ENCODE measurements at regions not wholly inside any gene's neighbourhood (a gene's known extent, or its start where the extent isn't known, plus 50 kb on each side); places are given as distances from the start of the nearest gene placed in this dataset.
"Not testable (repeated sequence)": the region's sequence is repeated elsewhere in the genome, so short reads cannot be mapped to it uniquely, and the experiment has no call there.

- not testable (repeated sequence) for TF ChIP-seq POLR2A, CTCF (IDR thresholded peaks at IDR 0.05)
Observed at GRCh38 chr11:57062957-57063356, 74.2 kb downstream of the OR5AK2 start.
